ENCODE measurements at regions not wholly inside any gene's neighbourhood (a gene's known extent, or its start where the extent isn't known, plus 50 kb on each side); places are given as distances from the start of the nearest gene placed in this dataset.

- Histone ChIP-seq H3K27ac (ENCODE audit: insufficient read length, low read depth, low read length) (no peak overlapping the region), H4K5ac (ENCODE audit: insufficient read length, low read depth, low read length) (no peak overlapping the region), H3K4me1 (ENCODE audit: insufficient read depth, low read length) (no peaks in the 10 kb centered on the region), H3K23ac (ENCODE audit: insufficient read length, low read depth, low read length) (no peak overlapping the region), H2AK5ac (ENCODE audit: insufficient read length, low read length) (no peak overlapping the region), H3K9ac (ENCODE audit: extremely low read depth, insufficient read length, low read length) (no peak overlapping the region), H3K4ac (ENCODE audit: low read depth, low read length) (no peak overlapping the region), H3K56ac (ENCODE audit: insufficient read length, low read depth, low read length) (no peak overlapping the region), H2BK20ac (ENCODE audit: low read depth, low read length, poor library complexity, severe bottlenecking) (no peak overlapping the region), H3T11ph (ENCODE audit: low read length) (no peak overlapping the region), H3K79me1 (ENCODE audit: insufficient read depth, low read depth, low read length, poor library complexity, severe bottlenecking) (no peaks in the 10 kb centered on the region), H4K20me1 (ENCODE audit: control insufficient read depth, insufficient read depth, insufficient read length) (no peaks in the 10 kb centered on the region), H2BK120ac (ENCODE audit: low read depth, low read length, poor library complexity, severe bottlenecking) (no peak overlapping the region), H3K18ac (ENCODE audit: insufficient read length, low read depth, low read length) (no peak overlapping the region), H2BK5ac (ENCODE audit: insufficient read length, low read length) (no peak overlapping the region), H3K79me2 (ENCODE audit: insufficient read depth, low read length) (no peaks in the 10 kb centered on the region), H3K27me3 (ENCODE audit: insufficient read depth, low read length) (no peaks in the 10 kb centered on the region), H3K14ac (ENCODE audit: insufficient read depth, low read length) (no peak overlapping the region), H2BK12ac (ENCODE audit: insufficient read length, low read depth, low read length) (no peak overlapping the region), H4K91ac (ENCODE audit: insufficient read length, low read depth, low read length) (no peak overlapping the region), H3K9me3 (ENCODE audit: control insufficient read depth, low read depth, low read length) (no peaks in the 10 kb centered on the region), H3K4me2 (ENCODE audit: insufficient read depth, insufficient read length, low read length) (no peak overlapping the region), H3K23me2 (ENCODE audit: insufficient read length, low read depth, low read length, poor library complexity, severe bottlenecking) (no peaks in the 10 kb centered on the region), H2AFZ (ENCODE audit: low read length) (no peak overlapping the region), H2BK15ac (ENCODE audit: low read depth, low read length) (no peak overlapping the region), H4K8ac (replicated peaks; ENCODE audit: insufficient read length, low read depth, low read length) (peak overlapping the region; percentile 51)
- no peak for DNase-seq
- Mint-ChIP-seq H3K9me3 (peaks cover 2 to 3% of the 10 kb centered on the region in 2 experiments; a peak in 3 of 5 replicates), H3K36me3 (ENCODE audit: insufficient read depth in 1 of 3, low read depth in 3 of 3) (no peaks in the 10 kb centered on the region; a peak in 1 of 7 replicates), H3K27ac (no peak overlapping the region), H3K27me3 (ENCODE audit: low read depth) (peaks cover 19% of the 10 kb centered on the region), H3K4me3 (no peak overlapping the region), H3K4me1 (peaks cover 3% of the 10 kb centered on the region in 2 experiments; a peak in 1 of 4 replicates)
- TF ChIP-seq CTCF (conservative IDR thresholded peaks at IDR 0.05), result no peak
- WGBS (ENCODE audit: extremely low coverage, insufficient read length, low lambda C conversion rate), result no CpG with 5 or more reads among the region's 6 CpGs
These were observed 142.1 kb upstream of the B3GAT1 start for GRCh38 chr11:134554106-134554505.
